Fibroblast of the conjunctiva (primary cell): ENCODE measurements at regions not wholly inside any gene's neighbourhood (a gene's known extent, or its start where the extent isn't known, plus 50 kb on each side); places are given as distances from the start of the nearest gene placed in this dataset.
"Not testable (repeated sequence)": the region's sequence is repeated elsewhere in the genome, so short reads cannot be mapped to it uniquely, and the experiment has no call there.

Experiments
- DNase-seq: peaks from one replicate; pipeline ENCODE4 v3.0.0-alpha.2; 2010; ENCODE audit warnings: low read depth

GRCh38 chr21:29396951-29397455 is 98.3 kb downstream of the BACH1 start:
- no peak for DNase-seq

GRCh38 chr21:29403301-29403700 is 104.6 kb downstream of the BACH1 start:
- no peak for DNase-seq

GRCh38 chr21:29403922-29404538 is 105.3 kb downstream of the BACH1 start:
- DNase-seq, result no peak

GRCh38 chr21:29405503-29406122 is 106.9 kb downstream of the BACH1 start:
- no peak for DNase-seq

GRCh38 chr21:29406385-29406784 is 107.7 kb downstream of the BACH1 start:
- DNase-seq, result no peak

GRCh38 chr21:29407571-29407970 is 108.8 kb downstream of the BACH1 start:
- DNase-seq, result no peak

GRCh38 chr21:29413683-29414082 is 115.0 kb downstream of the BACH1 start:
- DNase-seq, result no peak

GRCh38 chr21:29416268-29416667 is 117.5 kb downstream of the BACH1 start:
- no peak for DNase-seq

- no peak for DNase-seq
These were observed 120.1 kb downstream of the BACH1 start for GRCh38 chr21:29418813-29419212.

- no peak for DNase-seq
These were observed 120.7 kb downstream of the BACH1 start for GRCh38 chr21:29419422-29419821.

- DNase-seq, result no peak
These were observed 124.6 kb downstream of the BACH1 start for GRCh38 chr21:29423099-29423870.

- DNase-seq, result no peak
These were observed 126.0 kb downstream of the BACH1 start for GRCh38 chr21:29424728-29425127.

- DNase-seq, result no peak
These were observed 130.5 kb downstream of the BACH1 start for GRCh38 chr21:29429218-29429617.

- DNase-seq, result no peak
These were observed 131.3 kb downstream of the BACH1 start for GRCh38 chr21:29430030-29430429.

GRCh38 chr21:29430576-29430975 is 131.9 kb downstream of the BACH1 start:
- no peak for DNase-seq

- no peak for DNase-seq
These were observed 132.5 kb downstream of the BACH1 start for GRCh38 chr21:29431178-29431577.

GRCh38 chr21:29431680-29432079 is 133.0 kb downstream of the BACH1 start:
- no peak for DNase-seq

- peak; percentile 1 for DNase-seq
These were observed 134.8 kb downstream of the BACH1 start for GRCh38 chr21:29433366-29434059.

- DNase-seq, result no peak
These were observed 135.4 kb downstream of the BACH1 start for GRCh38 chr21:29434081-29434480.

GRCh38 chr21:29434982-29435381 is 136.3 kb downstream of the BACH1 start:
- not testable (repeated sequence) for DNase-seq

GRCh38 chr21:29436143-29436542 is 137.4 kb downstream of the BACH1 start:
- DNase-seq, result peak; percentile 1

- no peak for DNase-seq
These were observed 137.9 kb downstream of the BACH1 start for GRCh38 chr21:29436650-29437049.
